AG09309 (cell line): ENCODE measurements at regions not wholly inside any gene's neighbourhood (a gene's known extent, or its start where the extent isn't known, plus 50 kb on each side); places are given as distances from the start of the nearest gene placed in this dataset.

Experiments used
- DNase-seq: peaks from one replicate; pipeline ENCODE4 v3.0.0-alpha.2; 2010; ENCODE audit warnings: low read depth
- H3K4me3 ChIP-seq: 2 replicates; pipeline ENCODE4 v1.5.1; 2011; ENCODE audit warnings: mild to moderate bottlenecking, low read depth, low read length, moderate library complexity; ENCODE audit not compliant: control insufficient read depth
- TF ChIP-seq, protein P1 (sequence below): IDR thresholded peaks from 2 replicates; pipeline ENCODE4 v1.5.1; 2011; ENCODE audit warnings: mild to moderate bottlenecking, low read depth, low read length, inconsistent platforms; ENCODE audit not compliant: insufficient read depth, control insufficient read depth; ENCODE audit errors: missing control alignments

DNA sequence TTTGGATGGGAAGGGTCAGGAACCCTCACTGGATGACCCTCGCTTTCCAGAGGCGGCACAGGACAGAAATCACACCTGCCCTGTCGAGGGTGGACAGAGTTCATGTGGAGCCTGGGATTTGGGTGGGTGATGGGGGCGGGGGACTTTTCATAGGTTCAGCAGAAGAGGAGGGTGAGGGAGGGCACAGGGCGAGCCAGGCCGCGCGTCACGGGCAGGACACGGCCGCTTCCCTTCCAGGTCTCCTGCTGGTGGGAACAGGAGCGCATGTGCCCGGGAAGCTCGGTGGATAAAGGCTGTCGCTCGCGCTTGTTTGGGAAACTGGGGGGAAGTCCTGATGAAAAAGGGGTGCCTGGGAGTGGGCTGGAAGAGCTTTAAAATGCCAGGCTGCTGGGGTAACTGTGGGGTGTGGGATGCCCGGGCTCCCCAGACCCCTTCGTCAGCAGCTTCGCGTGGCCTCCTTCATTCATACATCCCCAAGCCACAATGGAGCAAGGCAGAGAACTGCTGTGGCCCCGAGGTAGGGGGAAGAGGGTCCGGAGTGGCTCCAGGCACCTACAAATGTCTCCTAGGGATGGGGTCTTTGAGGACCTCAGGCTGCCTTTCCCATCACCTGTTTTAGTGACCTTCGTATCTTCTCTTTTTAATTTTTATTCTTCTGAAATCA lies 102.2 kb downstream of the DACT2 start:
- DNase-seq, result no peak
- no peak overlapping the region for H3K4me3 ChIP-seq
- TF ChIP-seq, protein P1, sequence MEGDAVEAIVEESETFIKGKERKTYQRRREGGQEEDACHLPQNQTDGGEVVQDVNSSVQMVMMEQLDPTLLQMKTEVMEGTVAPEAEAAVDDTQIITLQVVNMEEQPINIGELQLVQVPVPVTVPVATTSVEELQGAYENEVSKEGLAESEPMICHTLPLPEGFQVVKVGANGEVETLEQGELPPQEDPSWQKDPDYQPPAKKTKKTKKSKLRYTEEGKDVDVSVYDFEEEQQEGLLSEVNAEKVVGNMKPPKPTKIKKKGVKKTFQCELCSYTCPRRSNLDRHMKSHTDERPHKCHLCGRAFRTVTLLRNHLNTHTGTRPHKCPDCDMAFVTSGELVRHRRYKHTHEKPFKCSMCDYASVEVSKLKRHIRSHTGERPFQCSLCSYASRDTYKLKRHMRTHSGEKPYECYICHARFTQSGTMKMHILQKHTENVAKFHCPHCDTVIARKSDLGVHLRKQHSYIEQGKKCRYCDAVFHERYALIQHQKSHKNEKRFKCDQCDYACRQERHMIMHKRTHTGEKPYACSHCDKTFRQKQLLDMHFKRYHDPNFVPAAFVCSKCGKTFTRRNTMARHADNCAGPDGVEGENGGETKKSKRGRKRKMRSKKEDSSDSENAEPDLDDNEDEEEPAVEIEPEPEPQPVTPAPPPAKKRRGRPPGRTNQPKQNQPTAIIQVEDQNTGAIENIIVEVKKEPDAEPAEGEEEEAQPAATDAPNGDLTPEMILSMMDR, result no peak

DNA sequence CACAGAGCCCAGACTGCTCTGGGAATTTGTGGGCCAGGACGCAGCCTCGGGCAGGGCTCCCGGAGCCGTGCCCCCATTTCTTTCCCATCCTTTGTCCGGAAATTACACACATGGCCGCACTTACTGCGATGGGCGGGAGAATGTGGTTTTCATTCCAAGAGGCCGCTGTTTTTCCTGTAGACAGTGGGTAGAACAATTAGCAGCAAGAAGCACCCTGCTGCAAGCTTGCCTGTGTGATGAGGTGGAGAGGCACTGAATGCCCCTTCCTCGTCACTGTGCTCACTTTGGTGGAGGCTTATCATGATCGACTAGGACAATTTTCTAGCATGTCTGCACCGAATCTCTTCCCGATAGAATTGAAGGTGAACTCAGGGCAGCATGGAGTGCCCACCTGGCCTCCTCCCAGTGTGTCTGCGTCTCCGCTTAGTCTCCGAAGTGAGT lies 102.8 kb downstream of the DACT2 start:
- no peak for DNase-seq
- TF ChIP-seq, protein P1, result no peak
- no peak overlapping the region for H3K4me3 ChIP-seq

DNA sequence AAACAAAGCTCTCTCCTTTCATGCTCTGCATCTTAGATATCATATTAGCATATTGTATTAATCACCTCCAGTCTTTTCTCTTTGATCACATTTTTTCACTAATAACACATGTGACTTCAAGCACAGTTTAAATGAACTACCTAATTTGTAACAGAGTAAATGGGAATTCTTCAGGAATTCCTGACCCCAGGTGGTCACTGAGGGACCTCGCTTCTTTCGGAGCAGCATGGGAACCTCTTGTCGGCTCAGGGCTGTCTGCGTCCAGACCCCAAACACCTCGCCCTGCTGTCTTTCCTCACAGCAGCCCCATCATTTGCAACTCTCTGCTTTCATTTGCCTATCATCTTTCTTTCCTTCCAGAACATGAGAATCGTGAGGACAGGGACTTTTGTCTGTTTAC lies 103.5 kb downstream of the DACT2 start:
- no peak overlapping the region for H3K4me3 ChIP-seq
- DNase-seq, result no peak
- TF ChIP-seq, protein P1, result no peak

DNA sequence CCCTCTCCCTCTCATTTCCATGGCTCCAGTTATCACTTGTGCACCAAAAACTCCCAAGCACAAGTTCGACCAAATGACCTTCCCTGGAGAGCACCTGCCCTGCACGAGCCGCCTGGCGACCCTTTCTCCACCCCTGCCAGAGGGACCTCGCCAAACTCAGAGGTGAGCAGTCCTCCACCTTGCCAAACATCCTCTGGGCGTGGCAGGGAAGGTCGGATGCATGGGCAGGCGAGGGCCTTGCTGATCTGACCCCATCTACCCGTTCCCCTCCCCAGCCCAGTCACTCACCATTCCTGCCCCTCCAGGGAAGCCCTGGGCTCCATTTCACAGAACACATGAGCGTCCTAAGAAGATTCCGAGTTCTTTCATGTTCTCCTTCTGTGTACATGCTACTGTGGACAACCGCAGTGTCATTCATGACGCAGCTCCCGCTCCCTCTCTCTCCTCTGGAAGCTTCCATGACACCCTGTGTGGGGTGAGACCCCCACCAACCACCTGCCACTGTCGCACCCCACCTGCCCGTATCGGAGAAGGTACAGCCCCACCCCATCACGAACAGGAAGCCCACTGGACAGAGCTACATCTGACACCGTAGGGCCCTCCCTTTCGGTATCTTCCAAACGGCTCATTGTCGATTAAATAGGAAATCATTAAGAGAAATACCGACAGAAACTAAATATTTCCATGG lies 104.3 kb downstream of the DACT2 start:
- TF ChIP-seq, protein P1, result no peak
- no peak for DNase-seq
- no peak overlapping the region for H3K4me3 ChIP-seq

DNA sequence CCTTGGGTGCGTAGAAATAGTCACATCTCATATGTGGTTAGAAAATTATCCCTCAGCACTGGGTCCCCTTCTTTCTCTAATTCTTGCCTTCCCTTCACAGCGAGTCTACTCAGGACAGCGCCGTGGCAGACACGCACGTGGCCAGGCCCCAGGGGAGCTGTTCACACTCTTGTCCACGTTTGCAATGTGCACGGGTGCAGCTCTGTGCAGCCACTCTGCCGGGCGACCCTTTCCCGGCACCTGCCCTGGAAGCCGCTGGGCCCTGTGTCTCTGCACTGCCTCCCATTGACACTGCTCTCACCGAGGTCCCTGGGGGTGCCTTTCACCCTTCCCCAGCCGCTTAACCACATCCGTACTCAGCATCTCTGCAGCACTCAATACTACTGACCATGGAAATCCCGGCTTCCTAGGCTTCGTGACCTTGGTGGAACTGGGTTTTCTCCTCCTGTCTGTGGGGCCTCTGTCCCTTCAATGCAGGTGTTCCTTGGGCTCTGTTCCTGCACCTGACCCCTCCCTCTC lies 104.9 kb downstream of the DACT2 start:
- no peak overlapping the region for H3K4me3 ChIP-seq
- TF ChIP-seq, protein P1, result no peak
- DNase-seq, result no peak

DNA sequence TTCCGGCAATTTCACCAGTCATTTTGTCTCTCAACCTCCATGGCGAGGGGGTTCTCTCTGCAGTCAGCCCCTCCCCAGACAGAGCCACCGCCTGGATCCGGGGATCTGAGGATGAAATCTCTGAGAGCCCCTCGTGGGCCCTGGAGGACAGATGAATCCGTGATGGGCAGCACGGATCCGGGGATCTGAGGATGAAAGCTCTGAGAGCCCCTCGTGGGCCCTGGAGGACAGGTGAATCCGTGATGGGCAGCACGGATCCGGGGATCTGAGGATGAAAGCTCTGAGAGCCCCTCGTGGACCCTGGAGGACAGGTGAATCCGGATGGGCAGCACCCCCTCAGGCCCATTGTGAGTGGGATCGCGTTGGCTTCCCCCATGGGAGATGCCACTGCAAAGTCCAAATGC lies 106.5 kb downstream of the DACT2 start:
- H3K4me3 ChIP-seq, result no peak overlapping the region
- no peak for DNase-seq
- TF ChIP-seq, protein P1, result no peak
